CD1c-positive myeloid dendritic cell (primary cell): ENCODE measurements at regions not wholly inside any gene's neighbourhood (a gene's known extent, or its start where the extent isn't known, plus 50 kb on each side); places are given as distances from the start of the nearest gene placed in this dataset.

ENCODE experiments used
- DNase-seq: peaks from one replicate; pipeline ENCODE4 v3.0.0-alpha.2; 2016; ENCODE audit errors: extremely low spot score

GRCh38 chr2:11016735-11017388 is 105.1 kb downstream of the KCNF1 start:
- DNase-seq: no peak

- DNase-seq: peak; percentile 54
Observed at GRCh38 chr2:11017921-11018320, 106.2 kb downstream of the KCNF1 start.

GRCh38 chr2:11018651-11019185 is 107.0 kb downstream of the KCNF1 start:
- DNase-seq: no peak

GRCh38 chr2:11019614-11020013 is 107.9 kb downstream of the KCNF1 start:
- no peak for DNase-seq

- DNase-seq: no peak
Observed at GRCh38 chr2:11022064-11022463, 110.3 kb downstream of the KCNF1 start.

- no peak for DNase-seq
Observed at GRCh38 chr2:11022591-11023273, 111.0 kb downstream of the KCNF1 start.

GRCh38 chr2:11023326-11024258 is 111.9 kb downstream of the KCNF1 start:
- DNase-seq: no peak

GRCh38 chr2:11024259-11024645 is 112.5 kb downstream of the KCNF1 start:
- DNase-seq: no peak

GRCh38 chr2:11024687-11025086 is 113.0 kb downstream of the KCNF1 start:
- DNase-seq: no peak

- DNase-seq: no peak
Observed at GRCh38 chr2:11026286-11026921, 114.7 kb downstream of the KCNF1 start.

GRCh38 chr2:11027195-11027594 is 115.5 kb downstream of the KCNF1 start:
- DNase-seq: no peak

- DNase-seq: no peak
Observed at GRCh38 chr2:11028407-11028916, 116.7 kb downstream of the KCNF1 start.

- DNase-seq: no peak
Observed at GRCh38 chr2:11029136-11029535, 117.4 kb downstream of the KCNF1 start.

GRCh38 chr2:11030036-11030435 is 118.3 kb downstream of the KCNF1 start:
- DNase-seq: no peak

- DNase-seq: no peak
Observed at GRCh38 chr2:11030909-11031308, 119.2 kb downstream of the KCNF1 start.

GRCh38 chr2:11031876-11032275 is 120.1 kb downstream of the KCNF1 start:
- no peak for DNase-seq

- DNase-seq: peak; percentile 38
Observed at GRCh38 chr2:11032396-11032795, 120.7 kb downstream of the KCNF1 start.

GRCh38 chr2:11033114-11033513 is 121.4 kb downstream of the KCNF1 start:
- no peak for DNase-seq

- DNase-seq: no peak
Observed at GRCh38 chr2:11038641-11039040, 116.6 kb upstream of the SLC66A3 start.

- DNase-seq: no peak
Observed at GRCh38 chr2:11040992-11041391, 114.3 kb upstream of the SLC66A3 start.

- DNase-seq: no peak
Observed at GRCh38 chr2:11042841-11043240, 112.4 kb upstream of the SLC66A3 start.

- DNase-seq: no peak
Observed at GRCh38 chr2:11043245-11043644, 112.0 kb upstream of the SLC66A3 start.
